ENCODE measurements at regions not wholly inside any gene's neighbourhood (a gene's known extent, or its start where the extent isn't known, plus 50 kb on each side); places are given as distances from the start of the nearest gene placed in this dataset.
"Not testable (repeated sequence)": the region's sequence is repeated elsewhere in the genome, so short reads cannot be mapped to it uniquely, and the experiment has no call there.

GRCh38 chr1:112855152-112855828, 100.7 kb downstream of the SLC16A1 start:
- no peak for DNase-seq (ENCODE audit: low read depth)
- H3K4me3 ChIP-seq (ENCODE audit: low read depth, low read length): peak overlapping the region; percentile 28
- no peak for TF ChIP-seq CTCF (IDR thresholded peaks at IDR 0.05; ENCODE audit: insufficient read depth, low read depth, low read length)

GRCh38 chr1:112854368-112854984, 101.5 kb downstream of the SLC16A1 start:
- not testable (repeated sequence) for DNase-seq (ENCODE audit: low read depth)
- H3K4me3 ChIP-seq (ENCODE audit: low read depth, low read length): peak overlapping the region; percentile 28

- not testable (repeated sequence) for H3K4me3 ChIP-seq (ENCODE audit: low read depth, low read length); DNase-seq (ENCODE audit: low read depth)
These were observed 102.1 kb downstream of the SLC16A1 start for GRCh38 chr1:112853915-112854314.

- no peak for TF ChIP-seq CTCF (IDR thresholded peaks at IDR 0.05; ENCODE audit: insufficient read depth, low read depth, low read length)
- no peak overlapping the region for H3K4me3 ChIP-seq (ENCODE audit: low read depth, low read length)
These were observed 103.1 kb downstream of the SLC16A1 start for GRCh38 chr1:112852934-112853333.

GRCh38 chr1:112852276-112852675, 103.7 kb downstream of the SLC16A1 start:
- H3K4me3 ChIP-seq (ENCODE audit: low read depth, low read length): no peak overlapping the region
- DNase-seq (ENCODE audit: low read depth): no peak
- TF ChIP-seq CTCF (IDR thresholded peaks at IDR 0.05; ENCODE audit: insufficient read depth, low read depth, low read length): no peak

More at GRCh38 chr1:112852934-112853333, 103.1 kb downstream of the SLC16A1 start:
- no peak for DNase-seq (ENCODE audit: low read depth)

- no peak for DNase-seq (ENCODE audit: low read depth)
- H3K4me3 ChIP-seq (ENCODE audit: low read depth, low read length): peak overlapping the region; percentile 60
- TF ChIP-seq CTCF (IDR thresholded peaks at IDR 0.05; ENCODE audit: insufficient read depth, low read depth, low read length): no peak
These were observed 105.8 kb downstream of the SLC16A1 start for GRCh38 chr1:112850034-112850757.

- DNase-seq (ENCODE audit: low read depth): peak; percentile 54
- H3K4me3 ChIP-seq (ENCODE audit: low read depth, low read length): peak overlapping the region; percentile 60
- no peak for TF ChIP-seq CTCF (IDR thresholded peaks at IDR 0.05; ENCODE audit: insufficient read depth, low read depth, low read length)
These were observed 106.5 kb downstream of the SLC16A1 start for GRCh38 chr1:112849425-112850033.
